H1 (cell line): ENCODE measurements at regions not wholly inside any gene's neighbourhood (a gene's known extent, or its start where the extent isn't known, plus 50 kb on each side); places are given as distances from the start of the nearest gene placed in this dataset.

Experiments
- CTCF ChIA-PET: fragments of 300-600 bp; sonication (Branson Sonifier 250); formaldehyde crosslinking; loops from one replicate; lab custom pipeline; 2021; ENCODE audit not compliant: partially characterized antibody; lab: Charles Lee
- POLR2A ChIA-PET: fragments of 300-600 bp; sonication (Branson Sonifier 250); formaldehyde crosslinking; loops from one replicate; lab custom pipeline; 2021; ENCODE audit warnings: inconsistent platforms; ENCODE audit not compliant: partially characterized antibody; lab: Charles Lee
- DNase-seq, 2 experiments: peaks; one replicate each; pipeline versions ENCODE4 v3.0.0 to v3.0.0-alpha.2; 2010 to 2022; ENCODE audit warnings: low spot score in 2 of 2, low read depth in 1 of 2, mixed read lengths in 1 of 2
- FAIRE-seq: peaks from 2 replicates; lab custom pipeline; 2011; peaks lifted over from hg19 to GRCh38; lab: Jason Lieb, UNC
- H2AFZ ChIP-seq: 2 replicates; pipeline ENCODE4 v1.8.1; 2012; ENCODE audit warnings: low read length, inconsistent platforms
- H2AK5ac ChIP-seq: 2 replicates; pipeline ENCODE4 v1.6.1; 2013; ENCODE audit warnings: low read depth, low read length
- H2BK120ac ChIP-seq: replicated peaks from 2 replicates; pipeline ENCODE3; 2013; ENCODE audit warnings: low read depth, low read length, inconsistent platforms
- H2BK12ac ChIP-seq: 2 replicates; pipeline ENCODE4 v1.6.1; 2013; ENCODE audit warnings: low read depth, low read length
- H2BK15ac ChIP-seq: 2 replicates; pipeline ENCODE4 v1.6.1; 2013; ENCODE audit warnings: low read length
- H2BK20ac ChIP-seq: 2 replicates; pipeline ENCODE4 v1.6.1; 2013; ENCODE audit warnings: low read length
- H2BK5ac ChIP-seq: 2 replicates; pipeline ENCODE4 v1.6.1; 2013; ENCODE audit warnings: low read depth, low read length
- H3K14ac ChIP-seq: 2 replicates; pipeline ENCODE4 v1.6.1; 2013; ENCODE audit warnings: inconsistent platforms; ENCODE audit not compliant: insufficient read length
- H3K18ac ChIP-seq: 2 replicates; pipeline ENCODE4 v1.6.1; 2013; ENCODE audit warnings: low read length; ENCODE audit errors: extremely low read depth
- H3K23ac ChIP-seq: 2 replicates; pipeline ENCODE4 v1.6.1; 2013; ENCODE audit warnings: inconsistent platforms; ENCODE audit not compliant: insufficient read length
- H3K23me2 ChIP-seq: 2 replicates; pipeline ENCODE4 v1.6.1; 2013; ENCODE audit warnings: low read depth, low read length
- H3K27ac ChIP-seq: 2 replicates; pipeline ENCODE4 v1.6.1; 2011; ENCODE audit warnings: low read depth, low read length, inconsistent platforms
- H3K27me3 ChIP-seq, 4 experiments: replicated peaks in 1 of 4; 1 replicate in 1 of 4; 2 replicates in 3 of 4; pipeline versions ENCODE4 v1.6.1 to v1.8.1; 2011 to 2013; ENCODE audit warnings: low read length in 3 of 4, mild to moderate bottlenecking in 3 of 4, inconsistent platforms in 2 of 4, mixed read lengths in 2 of 4, moderate library complexity in 1 of 4; ENCODE audit not compliant: control insufficient read depth in 3 of 4, insufficient read depth in 3 of 4; ENCODE audit errors: extremely low read depth in 1 of 4
- H3K36me3 ChIP-seq, 4 experiments: 2 replicates each; pipeline versions ENCODE4 v1.6.1 to v1.8.1; 2011 to 2013; ENCODE audit warnings: mild to moderate bottlenecking in 4 of 4, low read length in 3 of 4, moderate library complexity in 2 of 4, control low read depth in 1 of 4, inconsistent platforms in 1 of 4; ENCODE audit not compliant: insufficient read depth in 4 of 4, control insufficient read depth in 2 of 4
- H3K4ac ChIP-seq: replicated peaks from 2 replicates; pipeline ENCODE3; 2013; ENCODE audit warnings: low read length, low read depth, mixed read lengths, inconsistent platforms; ENCODE audit not compliant: insufficient read length
- H3K4me1 ChIP-seq, 4 experiments: replicated peaks in 1 of 4; 1 replicate in 1 of 4; 2 replicates in 3 of 4; pipeline versions ENCODE4 v1.6.1 to v1.8.1; 2011 to 2013; ENCODE audit warnings: low read length in 3 of 4, inconsistent platforms in 2 of 4, mixed read lengths in 1 of 4; ENCODE audit not compliant: insufficient read depth in 4 of 4, control insufficient read depth in 3 of 4
- H3K4me2 ChIP-seq, 2 experiments: 2 replicates each; pipeline versions ENCODE4 v1.6.1 to v1.8.1; 2011 to 2013; ENCODE audit warnings: low read depth in 2 of 2, low read length in 2 of 2, control low read depth in 1 of 2, inconsistent platforms in 1 of 2, mild to moderate bottlenecking in 1 of 2; ENCODE audit not compliant: insufficient read depth in 1 of 2
- H3K4me3 ChIP-seq, 4 experiments: fragments of 200-600, 300-600 bp in 1 of 4; sonication (generic), shearing (Covaris generic), sonication (Bioruptor Twin) in 1 of 4; 2 replicates each; pipeline versions ENCODE4 v1.5.1 to v1.8.1; 2011 to 2016; ENCODE audit warnings: low read length in 4 of 4, low read depth in 3 of 4, control low read depth in 2 of 4, inconsistent platforms in 2 of 4, mild to moderate bottlenecking in 2 of 4, mixed read lengths in 1 of 4, moderate library complexity in 1 of 4; ENCODE audit not compliant: insufficient read depth in 2 of 4; ENCODE audit errors: extremely low read depth in 1 of 4
- H3K56ac ChIP-seq: replicated peaks from 2 replicates; pipeline ENCODE3; 2013; ENCODE audit warnings: low read depth, mild to moderate bottlenecking, mixed read lengths, low read length, inconsistent platforms; ENCODE audit not compliant: insufficient read length
- H3K79me1 ChIP-seq: 2 replicates; pipeline ENCODE4 v1.6.1; 2013; ENCODE audit warnings: low read depth, low read length, control low read depth
- H3K79me2 ChIP-seq, 2 experiments: 2 replicates each; pipeline versions ENCODE4 v1.6.1 to v1.8.1; 2012 to 2013; ENCODE audit warnings: low read length in 2 of 2, mild to moderate bottlenecking in 2 of 2, inconsistent platforms in 1 of 2; ENCODE audit not compliant: insufficient read depth in 2 of 2, control insufficient read depth in 1 of 2
- H3K9ac ChIP-seq, 4 experiments: replicated peaks in 1 of 4; 1 replicate in 1 of 4; 2 replicates in 3 of 4; pipeline versions ENCODE4 v1.6.1 to v1.8.1; 2011 to 2013; ENCODE audit warnings: low read depth in 3 of 4, low read length in 3 of 4, control low read depth in 2 of 4, mild to moderate bottlenecking in 2 of 4, moderate library complexity in 2 of 4, inconsistent platforms in 1 of 4; ENCODE audit errors: extremely low read depth in 1 of 4
- H3K9me3 ChIP-seq, 2 experiments: 2 replicates each; pipeline versions ENCODE4 v1.6.1 to v1.8.1; 2012 to 2013; ENCODE audit warnings: mild to moderate bottlenecking in 2 of 2, moderate library complexity in 2 of 2, control low read depth in 1 of 2, inconsistent platforms in 1 of 2, low read depth in 1 of 2, low read length in 1 of 2, mixed read lengths in 1 of 2; ENCODE audit not compliant: insufficient read depth in 2 of 2
- H4K20me1 ChIP-seq, 2 experiments: replicated peaks in 1 of 2; 2 replicates each; pipeline versions ENCODE3 to v1.8.1; 2011 to 2013; ENCODE audit warnings: inconsistent platforms in 2 of 2, low read length in 2 of 2, mild to moderate bottlenecking in 1 of 2; ENCODE audit not compliant: insufficient read depth in 2 of 2, control insufficient read depth in 1 of 2
- H4K5ac ChIP-seq: 2 replicates; pipeline ENCODE4 v1.6.1; 2013; ENCODE audit warnings: low read length, low read depth, mixed read lengths, inconsistent platforms; ENCODE audit not compliant: insufficient read length
- H4K8ac ChIP-seq: 2 replicates; pipeline ENCODE4 v1.8.0; 2013; ENCODE audit warnings: mild to moderate bottlenecking, moderate library complexity, low read length, inconsistent platforms; ENCODE audit not compliant: insufficient read depth; ENCODE audit errors: extremely low read depth
- H4K91ac ChIP-seq: replicated peaks from 2 replicates; pipeline ENCODE3; 2013; ENCODE audit warnings: low read length, mixed read lengths, inconsistent platforms; ENCODE audit not compliant: insufficient read length
- CREB1 ChIP-seq: IDR thresholded peaks from 2 replicates; pipeline ENCODE4 v1.6.1; 2012; ENCODE audit warnings: inconsistent platforms
- HDAC2 ChIP-seq, 2 experiments: fragments of 300-600 bp in 1 of 2; sonication (generic) in 1 of 2; IDR thresholded peaks; 2 replicates each; pipeline ENCODE4 v1.6.1; 2011 to 2012; ENCODE audit warnings: low read depth in 2 of 2, low read length in 2 of 2, mild to moderate bottlenecking in 2 of 2, moderate library complexity in 2 of 2, borderline replicate concordance in 1 of 2, inconsistent platforms in 1 of 2
- KDM4A ChIP-seq: IDR thresholded peaks from one replicate; pipeline ENCODE4 v1.7.1; 2012; ENCODE audit warnings: low read depth, mild to moderate bottlenecking, moderate library complexity, low read length, inconsistent platforms; ENCODE audit not compliant: severe bottlenecking
- NRF1 ChIP-seq: IDR thresholded peaks from 2 replicates; pipeline ENCODE4 v1.6.1; 2011; ENCODE audit warnings: mild to moderate bottlenecking, low read depth, low read length, improper control_type of control experiment
- POU5F1 ChIP-seq: IDR thresholded peaks from 2 replicates; pipeline ENCODE4 v1.6.1; 2011; ENCODE audit warnings: low read depth, mild to moderate bottlenecking, low read length, moderate library complexity
- RFX5 ChIP-seq: IDR thresholded peaks from 2 replicates; pipeline ENCODE4 v1.6.1; 2011; ENCODE audit warnings: low read depth, low read length, improper control_type of control experiment, borderline replicate concordance
- SIRT6 ChIP-seq: IDR thresholded peaks from one replicate; pipeline ENCODE4 v1.7.1; 2012; ENCODE audit warnings: low read length, inconsistent platforms
- SIX5 ChIP-seq: IDR thresholded peaks from 2 replicates; pipeline ENCODE4 v1.6.1; 2011; ENCODE audit warnings: mild to moderate bottlenecking, low read depth, low read length
- SP1 ChIP-seq: IDR thresholded peaks from 2 replicates; pipeline ENCODE4 v1.6.1; 2011; ENCODE audit warnings: low read depth, low read length
- SRF ChIP-seq: IDR thresholded peaks from 2 replicates; pipeline ENCODE4 v1.6.1; 2011; ENCODE audit warnings: mild to moderate bottlenecking, low read depth, low read length, moderate library complexity
- SUZ12 ChIP-seq: fragments of 200-600 bp; sonication (generic); IDR thresholded peaks from 2 replicates; pipeline ENCODE4 v1.6.1; 2012; ENCODE audit warnings: mild to moderate bottlenecking, inconsistent platforms, low read length, moderate library complexity, mixed read lengths
- TAF7 ChIP-seq: optimal IDR thresholded peaks from 2 replicates; pipeline ENCODE3; 2011; ENCODE audit warnings: low read depth, mild to moderate bottlenecking, inconsistent platforms, low read length, moderate library complexity, borderline replicate concordance
- USF2 ChIP-seq: IDR thresholded peaks from 2 replicates; pipeline ENCODE4 v1.6.1; 2011; ENCODE audit warnings: low read length, improper control_type of control experiment
- WGBS, 2 experiments: shearing (Covaris generic) in 1 of 2; methylation state at CpG; one replicate each; pipeline versions ENCODE4 v1.1.6 to v1.1.7; 2013 to 2015; ENCODE audit warnings: low lambda C conversion rate in 2 of 2, mixed read lengths in 2 of 2, inconsistent platforms in 1 of 2, low coverage in 1 of 2, missing lambda C conversion rate in 1 of 2; ENCODE audit not compliant: insufficient replicate concordance in 2 of 2, insufficient coverage in 1 of 2, insufficient read length in 1 of 2; ENCODE audit errors: extremely low coverage in 1 of 2, missing lambda C conversion rate in 1 of 2; 5-methylcytosine and 5-hydroxymethylcytosine counted together

GRCh38 chr16:29312835-29313558 lies 93.5 kb downstream of the NPIPB11 start:
- no peak overlapping the region for H2BK15ac ChIP-seq
- TF ChIP-seq TAF7 (no peak), NRF1 (no peak), SP1 (no peak), POU5F1 (no peak), SRF (no peak), KDM4A (no peak), USF2 (no peak), SUZ12 (no peak), HDAC2 (IDR thresholded peaks at IDR 0.05; ENCODE audit: borderline replicate concordance in 1 of 2, low read depth in 2 of 2, low read length in 2 of 2) (no peak), SIX5 (no peak), RFX5 (no peak), SIRT6 (no peak), CREB1 (no peak)

More at GRCh38 chr16:29312835-29313558, 93.5 kb downstream of the NPIPB11 start:
- FAIRE-seq (no peak), DNase-seq (no peak)
- ChIA-PET CTCF (interaction anchor here (0.6 kb wide), 1 partner anchor 649 kb away, joined by 3 read pairs; the partner anchor contains the start of gene TMEM219), POLR2A (no interaction called here)
- Histone ChIP-seq H3K79me1 (no peaks in the 10 kb centered on the region), H4K20me1 (no peaks in the 10 kb centered on the region), H3K23me2 (no peaks in the 10 kb centered on the region), H3K79me2 (no peaks in the 10 kb centered on the region), H3K4ac (no peak overlapping the region), H2BK12ac (no peak overlapping the region), H2AK5ac (no peak overlapping the region), H3K36me3 (no peaks in the 10 kb centered on the region), H4K8ac (peak overlapping the region; percentile 63; the same call in 1 of the 2 replicates), H3K18ac (no peak overlapping the region), H3K27me3 (no peaks in the 10 kb centered on the region; a peak in 1 of 7 replicates), H2BK5ac (no peak overlapping the region), H3K4me3 (no peak overlapping the region), H2BK20ac (no peak overlapping the region), H3K9ac (no peak overlapping the region), H4K91ac (no peak overlapping the region), H2BK120ac (no peak overlapping the region), H3K56ac (no peak overlapping the region), H3K4me1 (no peaks in the 10 kb centered on the region; a peak in 1 of 7 replicates), H3K9me3 (no peaks in the 10 kb centered on the region), H3K27ac (no peak overlapping the region), H4K5ac (no peak overlapping the region), H3K23ac (no peak overlapping the region), H2AFZ (no peak overlapping the region), H3K4me2 (no peak overlapping the region), H3K14ac (no peak overlapping the region)
- 84% methylated on average over 28 of the region's 33 CpGs; no CpG with 5 or more reads in 1 of the 2 experiments for WGBS, 2 experiments
